BE2C (cell line): ENCODE measurements at regions not wholly inside any gene's neighbourhood (a gene's known extent, or its start where the extent isn't known, plus 50 kb on each side); places are given as distances from the start of the nearest gene placed in this dataset.

Experiments used
- DNase-seq: peaks from one replicate; pipeline ENCODE4 v3.0.0-alpha.2; 2020
- H3K27me3 ChIP-seq: fragments of 250-450 bp; sonication (Bioruptor Pico); 2 replicates; pipeline ENCODE4 v1.5.1; 2020; ENCODE audit warnings: mild to moderate bottlenecking
- H3K36me3 ChIP-seq: fragments of 250-450 bp; sonication (Bioruptor Pico); 2 replicates; pipeline ENCODE4 v1.5.1; 2020; ENCODE audit warnings: mild to moderate bottlenecking
- H3K4me1 ChIP-seq: fragments of 250-450 bp; sonication (Bioruptor Pico); 2 replicates; pipeline ENCODE4 v1.5.1; 2020
- H3K4me3 ChIP-seq: 2 replicates; pipeline ENCODE4 v1.5.1; 2011; ENCODE audit warnings: low read depth, low read length
- H3K9me3 ChIP-seq: fragments of 250-450 bp; sonication (Bioruptor Pico); 2 replicates; pipeline ENCODE4 v1.5.1; 2020
- TF ChIP-seq, protein P1 (sequence below): IDR thresholded peaks from 2 replicates; pipeline ENCODE4 v1.5.1; 2012; ENCODE audit warnings: mild to moderate bottlenecking, low read depth, low read length

DNA sequence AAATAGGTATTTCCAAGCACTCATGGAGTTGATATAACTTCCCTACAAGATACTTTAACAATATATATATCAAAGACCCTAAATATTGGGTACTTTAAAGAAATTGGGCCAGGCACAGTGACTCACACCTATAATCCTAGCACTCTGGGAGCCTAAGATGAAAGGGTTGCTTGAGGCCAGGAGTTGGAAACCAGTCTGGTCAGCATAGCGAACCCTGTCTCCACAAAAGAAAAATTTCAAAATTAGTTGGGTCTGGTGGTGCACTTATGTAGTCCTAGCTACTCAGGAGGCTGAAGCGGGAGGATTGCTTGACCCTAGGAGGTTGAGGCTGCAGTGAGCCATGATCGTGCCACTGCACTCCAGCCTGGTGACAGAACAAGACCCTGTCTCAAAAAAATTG, 393.9 kb upstream of the DEPDC1 start:
- no peak overlapping the region for H3K4me3 ChIP-seq
- H3K27me3 ChIP-seq, result no peaks in the 10 kb centered on the region
- H3K36me3 ChIP-seq, result no peaks in the 10 kb centered on the region
- TF ChIP-seq, protein P1, sequence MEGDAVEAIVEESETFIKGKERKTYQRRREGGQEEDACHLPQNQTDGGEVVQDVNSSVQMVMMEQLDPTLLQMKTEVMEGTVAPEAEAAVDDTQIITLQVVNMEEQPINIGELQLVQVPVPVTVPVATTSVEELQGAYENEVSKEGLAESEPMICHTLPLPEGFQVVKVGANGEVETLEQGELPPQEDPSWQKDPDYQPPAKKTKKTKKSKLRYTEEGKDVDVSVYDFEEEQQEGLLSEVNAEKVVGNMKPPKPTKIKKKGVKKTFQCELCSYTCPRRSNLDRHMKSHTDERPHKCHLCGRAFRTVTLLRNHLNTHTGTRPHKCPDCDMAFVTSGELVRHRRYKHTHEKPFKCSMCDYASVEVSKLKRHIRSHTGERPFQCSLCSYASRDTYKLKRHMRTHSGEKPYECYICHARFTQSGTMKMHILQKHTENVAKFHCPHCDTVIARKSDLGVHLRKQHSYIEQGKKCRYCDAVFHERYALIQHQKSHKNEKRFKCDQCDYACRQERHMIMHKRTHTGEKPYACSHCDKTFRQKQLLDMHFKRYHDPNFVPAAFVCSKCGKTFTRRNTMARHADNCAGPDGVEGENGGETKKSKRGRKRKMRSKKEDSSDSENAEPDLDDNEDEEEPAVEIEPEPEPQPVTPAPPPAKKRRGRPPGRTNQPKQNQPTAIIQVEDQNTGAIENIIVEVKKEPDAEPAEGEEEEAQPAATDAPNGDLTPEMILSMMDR, result no peak
- no peaks in the 10 kb centered on the region for H3K4me1 ChIP-seq
- no peaks in the 10 kb centered on the region for H3K9me3 ChIP-seq
- DNase-seq, result no peak

DNA sequence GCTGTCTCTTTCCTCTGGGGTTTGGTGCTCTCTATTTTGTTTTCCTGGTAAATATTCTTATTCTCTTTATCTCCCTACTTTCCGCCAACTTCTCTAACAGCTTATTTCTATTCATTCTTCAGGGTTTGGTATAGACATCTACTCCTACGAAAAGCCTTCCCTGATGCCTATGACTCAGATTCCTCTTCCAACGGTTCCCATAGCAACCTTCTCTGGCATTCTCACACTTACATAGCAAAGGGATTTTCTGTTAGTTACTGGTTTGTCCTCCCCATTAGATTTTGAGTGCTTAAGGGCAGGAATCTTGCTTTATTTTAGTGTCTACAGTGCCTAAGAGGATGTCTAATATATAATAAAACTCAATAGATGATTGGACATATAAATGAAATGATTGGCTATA, 407.6 kb upstream of the DEPDC1 start:
- TF ChIP-seq, protein P1, result no peak
- Histone ChIP-seq H3K4me3 (no peak overlapping the region), H3K9me3 (no peaks in the 10 kb centered on the region), H3K4me1 (no peaks in the 10 kb centered on the region), H3K27me3 (no peaks in the 10 kb centered on the region), H3K36me3 (no peaks in the 10 kb centered on the region)
- no peak for DNase-seq

DNA sequence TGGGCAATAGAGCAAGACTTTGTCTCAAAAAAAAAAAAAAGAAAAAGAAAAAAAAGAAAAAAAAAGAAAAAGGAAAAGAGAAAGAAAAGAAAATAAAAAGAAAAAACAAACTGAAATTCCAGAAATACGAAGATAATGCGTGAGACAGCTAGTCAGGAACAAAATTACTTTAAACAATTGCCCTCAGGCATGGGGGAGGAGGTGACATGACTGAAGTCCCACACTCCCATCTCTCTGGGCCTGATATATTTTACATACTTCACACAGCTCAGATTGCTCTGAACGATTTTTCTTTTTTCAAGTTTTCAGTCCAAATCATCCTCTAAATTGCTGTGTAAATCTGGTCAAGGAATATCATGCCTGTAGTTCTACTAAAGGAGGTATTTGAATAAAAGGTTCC, 409.5 kb upstream of the DEPDC1 start:
- no peak overlapping the region for H3K4me3 ChIP-seq
- no peaks in the 10 kb centered on the region for H3K4me1 ChIP-seq
- no peak for DNase-seq
- H3K27me3 ChIP-seq, result no peaks in the 10 kb centered on the region
- no peaks in the 10 kb centered on the region for H3K36me3 ChIP-seq
- H3K9me3 ChIP-seq, result no peaks in the 10 kb centered on the region
- TF ChIP-seq, protein P1, result no peak

DNA sequence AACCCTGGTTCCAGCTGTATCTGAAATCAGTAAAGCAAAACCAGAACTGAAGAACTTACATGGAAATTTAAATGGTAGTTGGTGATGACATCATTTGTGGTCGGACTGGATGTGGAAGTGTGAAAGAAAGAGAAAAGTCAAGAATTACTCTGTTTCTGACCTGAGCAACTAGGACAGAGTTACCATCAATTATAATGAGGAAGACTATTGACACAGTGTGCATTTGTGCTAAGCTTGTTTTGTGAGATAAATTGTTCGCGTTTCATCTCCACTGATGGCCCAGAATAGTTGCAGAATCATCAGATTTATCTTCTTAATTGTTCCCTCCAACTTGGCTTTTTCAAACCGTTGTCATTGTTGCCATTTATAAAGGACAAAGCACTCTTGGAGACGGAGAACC, 410.6 kb upstream of the DEPDC1 start:
- TF ChIP-seq, protein P1, result no peak
- DNase-seq, result no peak

DNA sequence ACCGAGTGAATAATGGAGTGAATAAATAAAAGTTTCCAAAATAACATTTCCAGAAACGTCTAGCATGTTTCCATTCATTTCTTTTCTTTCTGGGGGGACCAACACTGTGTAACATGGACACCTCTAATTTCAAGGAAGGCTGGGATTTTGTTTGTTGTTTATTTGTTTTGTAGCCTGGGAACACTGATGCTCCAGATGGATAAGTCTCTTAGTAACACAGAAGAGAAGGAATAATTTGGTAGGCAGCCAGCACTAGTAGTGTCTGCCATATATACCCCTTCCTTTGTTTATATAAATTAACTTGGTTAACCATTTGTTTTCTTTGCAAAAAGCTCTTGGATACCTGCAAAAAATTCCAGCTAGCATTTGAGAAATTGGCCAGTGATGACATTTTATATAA, 411.4 kb upstream of the DEPDC1 start:
- TF ChIP-seq, protein P1, result no peak
- no peaks in the 10 kb centered on the region for H3K4me1 ChIP-seq
- H3K27me3 ChIP-seq, result no peaks in the 10 kb centered on the region
- H3K9me3 ChIP-seq, result no peaks in the 10 kb centered on the region
- DNase-seq, result no peak
- no peaks in the 10 kb centered on the region for H3K36me3 ChIP-seq
- no peak overlapping the region for H3K4me3 ChIP-seq

More for the DNA sequence above, 410.6 kb upstream of the DEPDC1 start:
- no peaks in the 10 kb centered on the region for H3K9me3 ChIP-seq
- H3K36me3 ChIP-seq, result no peaks in the 10 kb centered on the region
- no peaks in the 10 kb centered on the region for H3K27me3 ChIP-seq
- H3K4me3 ChIP-seq, result no peak overlapping the region
- no peaks in the 10 kb centered on the region for H3K4me1 ChIP-seq

DNA sequence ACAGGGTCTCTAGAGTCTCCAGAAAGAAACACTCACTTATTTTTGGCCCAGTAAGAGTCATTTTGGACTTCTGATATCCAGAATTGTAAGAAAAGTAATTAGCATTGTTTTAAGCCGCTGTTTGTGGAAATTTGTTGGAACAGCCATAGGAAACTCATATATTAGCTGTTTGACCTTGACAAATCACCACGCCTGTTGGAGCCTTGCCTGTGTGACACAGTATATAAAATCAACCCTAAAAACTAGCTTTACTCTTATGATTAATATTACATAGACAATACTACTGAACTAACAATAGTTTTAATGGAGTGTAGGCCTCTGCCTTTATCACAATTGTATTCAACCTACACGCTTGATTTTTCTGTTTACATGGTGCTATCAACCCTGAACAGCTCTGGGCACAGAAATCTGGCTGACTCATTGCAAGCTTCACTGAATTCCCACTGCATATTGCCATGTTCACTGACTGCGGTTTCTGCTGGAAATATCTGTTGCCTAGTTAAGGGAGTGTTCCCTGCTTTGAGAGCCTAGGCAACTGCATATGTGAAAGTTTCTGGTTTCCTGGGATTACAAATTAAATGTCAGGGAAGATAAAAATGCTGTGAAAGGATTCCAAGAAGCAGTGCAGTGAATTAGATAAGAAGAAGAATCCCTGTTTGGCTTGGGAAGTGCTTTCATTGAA, 419.5 kb upstream of the DEPDC1 start:
- Histone ChIP-seq H3K27me3 (no peaks in the 10 kb centered on the region), H3K36me3 (no peaks in the 10 kb centered on the region), H3K4me1 (no peaks in the 10 kb centered on the region), H3K4me3 (no peak overlapping the region), H3K9me3 (no peaks in the 10 kb centered on the region)
- no peak for DNase-seq
- TF ChIP-seq, protein P1, result no peak
